LNCAP (cell line): ENCODE measurements at regions not wholly inside any gene's neighbourhood (a gene's known extent, or its start where the extent isn't known, plus 50 kb on each side); places are given as distances from the start of the nearest gene placed in this dataset.

Experiments used
- TF ChIP-seq, protein P1 (sequence below): fragments of 450-650 bp; IDR thresholded peaks from 2 replicates; pipeline ENCODE4 v1.5.1; 2017; ENCODE audit warnings: mild to moderate bottlenecking

DNA sequence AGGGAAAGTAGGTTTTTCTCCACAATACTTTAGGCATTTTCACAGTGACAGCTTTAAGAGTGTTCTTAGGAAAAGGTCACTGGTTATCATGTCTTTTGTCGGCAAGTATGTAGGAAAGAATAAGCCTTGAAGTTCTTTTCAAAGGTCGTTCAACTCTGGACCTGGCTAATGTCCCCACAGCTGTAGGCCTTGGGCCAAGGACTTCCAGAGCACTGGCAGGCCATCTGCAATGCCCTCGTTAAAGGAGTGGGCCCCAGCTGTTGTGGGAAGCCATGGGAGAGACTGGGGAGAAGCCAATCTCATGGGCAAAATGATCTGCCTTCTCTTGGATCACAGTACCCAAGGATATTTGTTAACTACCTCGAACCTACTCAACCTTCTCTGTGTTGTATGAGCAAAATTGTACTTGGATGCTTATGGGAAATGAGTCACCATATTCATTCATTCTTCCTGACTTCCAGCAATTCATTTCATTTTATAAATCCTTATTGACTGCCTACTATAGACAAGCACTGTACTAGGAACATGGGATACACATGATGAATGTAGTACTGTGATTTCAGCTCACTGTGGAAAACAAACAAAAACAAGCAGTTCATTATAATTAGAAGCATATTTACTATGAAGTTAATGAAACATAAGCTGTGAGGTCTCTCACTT lies 141.1 kb upstream of the KIT start:
- TF ChIP-seq, protein P1, sequence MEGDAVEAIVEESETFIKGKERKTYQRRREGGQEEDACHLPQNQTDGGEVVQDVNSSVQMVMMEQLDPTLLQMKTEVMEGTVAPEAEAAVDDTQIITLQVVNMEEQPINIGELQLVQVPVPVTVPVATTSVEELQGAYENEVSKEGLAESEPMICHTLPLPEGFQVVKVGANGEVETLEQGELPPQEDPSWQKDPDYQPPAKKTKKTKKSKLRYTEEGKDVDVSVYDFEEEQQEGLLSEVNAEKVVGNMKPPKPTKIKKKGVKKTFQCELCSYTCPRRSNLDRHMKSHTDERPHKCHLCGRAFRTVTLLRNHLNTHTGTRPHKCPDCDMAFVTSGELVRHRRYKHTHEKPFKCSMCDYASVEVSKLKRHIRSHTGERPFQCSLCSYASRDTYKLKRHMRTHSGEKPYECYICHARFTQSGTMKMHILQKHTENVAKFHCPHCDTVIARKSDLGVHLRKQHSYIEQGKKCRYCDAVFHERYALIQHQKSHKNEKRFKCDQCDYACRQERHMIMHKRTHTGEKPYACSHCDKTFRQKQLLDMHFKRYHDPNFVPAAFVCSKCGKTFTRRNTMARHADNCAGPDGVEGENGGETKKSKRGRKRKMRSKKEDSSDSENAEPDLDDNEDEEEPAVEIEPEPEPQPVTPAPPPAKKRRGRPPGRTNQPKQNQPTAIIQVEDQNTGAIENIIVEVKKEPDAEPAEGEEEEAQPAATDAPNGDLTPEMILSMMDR, result no peak

DNA sequence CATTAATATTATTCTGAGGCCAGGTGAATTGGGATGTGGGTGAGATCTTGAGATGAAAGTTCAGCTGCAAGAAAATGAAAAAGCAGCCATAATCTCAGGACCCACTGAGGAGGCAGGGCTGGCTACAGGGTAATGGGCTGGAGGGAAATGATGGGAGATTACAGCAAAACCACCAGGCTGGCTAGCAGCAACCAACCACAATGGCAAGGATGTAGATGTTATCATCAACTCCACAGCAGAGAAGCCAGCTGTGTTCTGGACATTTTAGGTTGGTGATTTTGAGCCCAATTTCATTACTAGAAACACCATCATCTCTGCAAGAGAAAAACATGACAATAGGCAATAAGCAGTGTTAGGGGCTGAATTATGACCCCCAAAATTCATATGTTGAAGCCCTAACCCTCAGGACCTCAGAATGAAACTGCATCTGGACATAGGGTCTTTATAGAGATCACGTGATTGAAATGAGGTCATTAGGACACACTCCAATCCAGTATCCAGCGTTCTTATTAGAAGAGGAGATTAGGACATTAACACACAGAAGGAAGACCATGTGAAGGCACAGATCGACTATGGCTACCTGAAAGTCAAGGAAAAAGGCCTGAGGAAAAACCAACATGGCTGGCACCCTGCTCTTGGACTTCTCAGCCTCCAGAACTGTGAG lies 139.8 kb upstream of the KIT start:
- TF ChIP-seq, protein P1, result no peak

DNA sequence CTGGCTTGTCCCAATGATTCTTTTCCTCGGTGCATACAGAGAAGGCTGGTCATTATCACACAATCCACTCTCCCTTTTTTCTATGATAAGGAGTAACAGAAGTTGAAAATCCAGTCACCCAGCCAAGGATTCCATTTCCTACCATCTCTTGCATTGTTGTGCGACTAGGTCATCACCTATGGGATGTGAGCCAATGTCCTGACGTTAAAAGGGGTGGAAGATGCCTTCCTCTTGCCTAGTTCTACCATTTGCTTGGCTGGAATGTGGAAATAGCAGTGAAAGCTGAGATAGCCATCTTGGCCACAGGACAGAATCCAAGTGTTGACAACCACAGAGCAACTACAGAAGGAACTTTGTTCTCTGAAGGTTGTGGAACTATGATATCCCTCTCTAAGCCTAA lies 132.2 kb upstream of the KIT start:
- TF ChIP-seq, protein P1, result no peak

DNA sequence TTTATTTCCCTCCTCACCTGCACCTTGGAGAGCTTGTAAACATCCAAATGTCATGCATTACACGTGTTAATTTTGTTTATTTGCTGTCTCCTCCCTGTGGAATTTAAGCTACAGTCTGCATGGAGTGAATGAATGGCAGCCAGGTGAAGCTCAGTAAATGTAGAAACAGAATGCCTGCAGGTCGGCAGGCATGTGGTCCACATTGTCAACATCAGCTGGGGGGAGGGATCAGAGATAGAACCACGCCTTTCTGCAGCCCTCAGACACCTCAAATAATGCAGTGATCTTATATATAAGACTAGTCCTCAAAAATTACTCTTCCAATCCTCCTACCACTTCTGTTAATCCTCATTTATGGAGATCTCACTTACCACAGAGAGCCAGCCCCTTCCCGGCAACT lies 131.2 kb upstream of the KIT start:
- TF ChIP-seq, protein P1, result no peak

DNA sequence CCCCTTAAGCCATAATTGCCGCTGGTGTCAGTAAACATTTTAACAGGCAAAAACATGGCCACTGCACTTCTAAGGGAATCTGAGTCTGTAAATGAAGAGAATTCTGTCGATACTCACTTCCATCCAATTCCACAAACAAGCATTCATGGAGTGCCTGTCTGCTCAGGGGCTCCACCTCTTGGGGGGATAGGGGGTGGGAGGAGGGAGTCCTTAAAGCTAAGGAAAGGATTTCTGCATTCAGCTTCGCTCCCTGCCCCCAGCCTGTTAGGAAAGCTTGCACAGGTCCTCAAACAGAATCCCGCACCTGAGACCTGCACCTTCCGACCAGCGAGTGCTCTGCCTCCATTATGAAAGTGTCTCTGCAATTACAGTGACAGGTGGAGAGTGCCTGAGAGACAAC lies 130.2 kb upstream of the KIT start:
- TF ChIP-seq, protein P1, result no peak

DNA sequence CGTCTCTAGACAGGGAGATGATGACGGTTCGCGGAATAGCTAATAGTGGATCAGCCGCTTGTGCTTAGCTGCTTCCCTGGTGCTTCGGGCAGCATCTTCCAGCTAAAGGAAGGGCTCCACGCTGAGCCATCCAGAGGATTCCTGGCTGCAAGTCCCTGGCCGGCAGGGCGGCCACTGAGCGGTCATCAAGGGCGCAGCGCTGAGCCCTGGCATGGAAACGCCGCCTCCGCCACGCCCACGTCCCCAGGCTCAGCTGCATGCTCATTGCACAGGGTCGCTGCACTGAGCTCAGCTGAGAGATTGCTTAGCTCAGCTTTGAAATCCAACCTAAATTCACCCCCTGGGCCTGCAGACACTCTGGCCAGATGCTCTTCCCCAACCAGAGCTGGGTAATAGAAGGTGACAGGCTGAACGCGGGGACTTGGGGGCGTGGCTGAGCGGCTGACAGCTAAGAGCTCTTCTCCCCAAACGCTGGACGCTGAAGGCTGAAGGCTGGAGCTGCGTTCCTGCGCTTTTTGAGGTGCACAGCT lies 118.2 kb upstream of the KIT start:
- TF ChIP-seq, protein P1, result no peak

DNA sequence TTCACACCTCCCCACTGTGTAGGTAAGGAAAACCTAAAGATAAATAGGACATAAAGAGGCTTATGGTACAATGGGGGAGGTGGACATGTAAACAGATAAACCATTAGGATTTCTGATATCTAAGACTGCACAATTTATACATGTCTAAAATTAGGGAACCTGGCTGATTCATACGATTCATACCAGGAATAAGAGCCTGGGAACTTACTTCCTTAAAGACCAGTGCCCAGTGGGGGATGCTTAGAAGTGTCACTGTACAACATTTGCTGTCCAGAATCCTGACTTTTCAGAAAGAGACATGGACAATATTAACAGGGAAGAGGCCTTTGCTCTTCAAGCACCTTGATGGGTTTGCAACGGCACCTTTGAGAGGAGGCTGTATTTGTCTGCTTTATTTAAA lies 116.8 kb upstream of the KIT start:
- TF ChIP-seq, protein P1, result no peak
